HG02798 (cell line): ENCODE measurements at regions not wholly inside any gene's neighbourhood (a gene's known extent, or its start where the extent isn't known, plus 50 kb on each side); places are given as distances from the start of the nearest gene placed in this dataset.
"Not testable (repeated sequence)": the region's sequence is repeated elsewhere in the genome, so short reads cannot be mapped to it uniquely, and the experiment has no call there.

Experiments used
- ATAC-seq: cut with Tn5 transposase; IDR thresholded peaks from one replicate; pipeline ENCODE4 v1.9.1; 2021; ENCODE audit warnings: mild to moderate bottlenecking; ENCODE audit not compliant: unreplicated experiment, poor library complexity

DNA sequence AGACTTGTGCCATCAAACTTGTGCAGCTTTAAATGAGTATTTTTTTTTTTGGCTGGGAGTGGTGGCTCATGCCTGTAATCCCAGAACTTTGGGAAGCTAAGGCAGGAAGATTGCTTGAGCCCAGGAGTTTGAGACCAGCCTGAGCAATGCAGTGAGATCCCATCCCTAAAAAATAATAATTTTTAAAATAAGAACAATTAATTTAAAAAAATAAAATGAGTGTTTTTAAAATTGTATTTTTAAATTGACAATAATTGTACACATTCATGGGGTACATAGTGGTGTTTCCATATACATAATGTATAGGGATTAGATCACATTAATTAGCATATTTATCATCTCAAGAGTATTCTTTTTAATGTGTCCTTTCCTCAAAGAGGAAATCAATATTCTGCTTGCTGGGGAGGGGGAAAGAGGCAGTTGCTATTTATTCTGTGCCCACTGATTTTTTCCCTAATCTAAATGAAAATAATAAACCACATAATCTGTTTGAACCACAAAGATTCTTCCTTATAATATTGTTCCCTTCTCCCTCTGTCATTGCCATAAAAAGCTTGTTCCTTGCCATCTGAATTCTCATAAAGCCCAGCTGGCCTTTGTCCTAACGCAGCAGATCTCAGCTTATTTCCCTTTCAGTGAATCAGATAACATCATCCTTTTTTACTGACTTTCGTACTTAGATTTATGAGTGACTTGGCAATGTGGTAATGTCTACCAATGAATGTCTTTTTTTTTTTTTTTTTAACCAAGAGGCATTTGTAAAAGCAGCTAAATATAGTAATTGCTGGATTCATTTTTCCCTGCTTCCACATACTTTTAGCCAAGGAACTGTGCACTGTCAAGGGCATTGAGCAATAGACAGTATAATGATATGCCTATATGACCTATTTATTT, 81.8 kb upstream of the RUBCNL start:
- ATAC-seq, result no peak

DNA sequence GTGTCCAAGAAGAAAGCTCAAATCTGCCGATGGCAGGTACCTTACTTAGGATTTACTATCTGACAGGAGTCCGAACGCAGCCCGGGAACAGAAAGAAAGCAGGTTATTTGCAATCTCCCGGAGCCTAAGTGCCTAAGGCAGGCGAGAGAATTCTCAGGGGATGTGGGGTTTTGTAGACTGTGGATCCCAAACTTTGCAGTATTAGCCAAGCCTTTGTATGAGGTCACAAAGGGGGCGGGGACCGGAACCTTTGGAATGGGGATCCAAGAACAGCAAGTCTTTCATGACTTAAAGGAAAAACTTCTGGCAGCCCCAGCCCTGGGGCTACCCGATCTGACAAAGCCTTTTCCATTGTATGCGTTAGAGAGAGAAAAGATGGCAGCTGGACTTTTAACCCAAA, 80.6 kb upstream of the RUBCNL start:
- ATAC-seq, result not testable (repeated sequence)

DNA sequence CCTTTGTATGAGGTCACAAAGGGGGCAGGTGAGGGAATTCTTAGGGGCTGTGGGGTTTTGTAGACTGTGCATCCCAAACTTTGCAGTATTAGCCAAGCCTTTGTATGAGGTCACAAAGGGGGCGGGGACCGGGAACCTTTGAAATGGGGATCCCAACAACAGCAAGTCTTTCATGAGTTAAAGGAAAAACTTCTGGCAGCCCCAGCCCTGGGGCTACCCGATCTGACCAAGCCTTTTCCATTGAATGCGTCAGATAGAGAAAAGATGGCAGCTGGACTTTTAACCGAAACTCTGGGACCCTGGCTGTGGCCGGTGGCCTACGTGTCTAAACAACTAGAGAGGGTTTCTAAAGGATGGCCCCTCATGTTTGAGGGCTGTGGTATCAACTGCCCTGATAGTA, 79.0 kb upstream of the RUBCNL start:
- not testable (repeated sequence) for ATAC-seq

DNA sequence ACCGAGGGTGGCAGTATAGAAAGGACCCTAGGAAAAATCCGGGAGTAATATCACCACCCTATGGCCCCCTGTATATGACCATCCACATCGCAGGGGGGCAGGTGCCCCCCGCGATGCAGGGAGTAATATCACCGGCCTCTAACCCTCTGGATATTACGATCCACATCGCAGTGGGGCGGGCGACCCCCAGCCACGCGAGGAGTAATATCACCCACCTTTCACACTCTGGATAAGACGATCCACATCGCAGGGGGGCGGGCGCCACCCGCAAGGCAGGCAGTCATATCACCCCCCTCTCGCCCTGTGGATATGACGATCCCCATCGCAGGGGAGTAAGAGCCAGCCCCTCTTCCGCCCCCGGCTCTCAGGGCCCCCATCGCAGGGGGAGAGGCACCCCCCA, 76.7 kb upstream of the RUBCNL start:
- ATAC-seq, result no peak

DNA sequence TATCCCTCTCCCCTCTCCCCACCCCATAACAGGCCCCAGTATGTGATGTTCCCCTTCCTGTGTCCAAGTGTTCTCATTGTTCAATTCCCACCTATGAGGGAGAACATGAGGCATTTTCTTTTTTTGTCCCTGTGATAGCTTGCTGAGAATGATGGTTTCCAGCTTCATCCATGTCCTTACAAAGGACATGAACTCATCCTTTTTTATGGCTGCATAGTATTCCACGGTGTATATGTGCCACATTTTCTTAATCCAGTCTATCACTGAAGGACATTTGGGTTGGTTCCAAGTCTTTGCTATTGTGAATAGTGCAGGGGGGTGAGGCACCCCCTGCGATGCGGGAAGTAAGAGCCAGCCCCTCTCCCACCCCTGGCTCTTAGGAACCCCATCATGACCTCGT, 73.2 kb upstream of the RUBCNL start:
- not testable (repeated sequence) for ATAC-seq

DNA sequence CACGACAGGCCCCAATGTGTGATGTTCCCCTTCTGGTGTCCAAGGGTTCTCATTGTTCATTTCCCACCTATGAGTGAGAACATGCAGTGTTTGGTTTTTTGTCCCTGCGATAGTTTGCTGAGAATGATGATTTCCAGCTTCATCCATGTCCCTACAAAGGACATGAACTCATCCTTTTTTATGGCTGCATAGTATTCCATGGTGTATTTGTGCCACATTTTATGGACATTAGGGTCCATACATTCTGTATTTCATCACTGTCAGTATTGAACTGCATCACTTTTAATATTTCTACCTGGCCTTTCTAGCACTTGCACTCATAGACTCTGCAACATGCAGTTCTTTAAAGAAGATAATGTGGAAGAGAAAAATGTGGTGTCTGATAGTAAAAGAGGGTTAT, 70.2 kb upstream of the RUBCNL start:
- not testable (repeated sequence) for ATAC-seq

DNA sequence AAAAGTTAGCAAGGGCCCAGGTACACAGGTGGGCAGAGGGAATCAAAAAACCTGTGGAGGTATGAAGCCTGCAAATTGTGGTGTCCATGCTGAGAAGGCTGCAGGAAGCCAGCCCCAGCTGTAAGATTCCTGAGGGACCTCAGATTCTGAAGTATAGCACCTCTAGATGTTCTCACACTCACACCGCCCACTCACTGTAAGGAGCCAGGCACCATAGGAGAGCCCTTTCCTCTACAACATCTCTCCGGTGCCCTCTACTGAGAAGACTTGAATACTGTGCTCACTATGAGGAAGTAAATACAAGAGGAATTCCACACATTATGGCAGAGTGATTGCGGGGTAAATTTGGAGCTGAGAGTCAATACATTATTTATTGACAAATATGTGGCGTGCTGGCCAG, 68.9 kb upstream of the RUBCNL start:
- peak; percentile 49 for ATAC-seq

DNA sequence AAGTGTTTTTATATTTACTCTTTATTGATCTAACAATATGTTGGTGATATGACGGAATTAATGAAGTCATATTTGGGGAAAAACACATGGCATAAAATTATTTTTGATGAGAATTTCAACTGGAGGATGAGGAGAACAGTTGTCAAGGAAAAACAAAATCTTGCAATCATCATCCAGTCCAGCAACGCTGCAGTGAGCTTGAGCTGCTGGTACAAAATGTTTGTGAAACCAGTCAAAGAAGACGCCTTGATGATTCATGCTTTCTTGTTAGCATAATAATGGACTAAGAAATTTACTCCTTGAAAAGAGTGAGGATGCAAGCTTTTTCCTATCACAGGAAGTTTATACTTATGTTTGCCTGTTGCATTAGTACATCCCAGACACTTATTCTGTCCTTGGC, 64.1 kb upstream of the RUBCNL start:
- ATAC-seq, result not testable (repeated sequence)

DNA sequence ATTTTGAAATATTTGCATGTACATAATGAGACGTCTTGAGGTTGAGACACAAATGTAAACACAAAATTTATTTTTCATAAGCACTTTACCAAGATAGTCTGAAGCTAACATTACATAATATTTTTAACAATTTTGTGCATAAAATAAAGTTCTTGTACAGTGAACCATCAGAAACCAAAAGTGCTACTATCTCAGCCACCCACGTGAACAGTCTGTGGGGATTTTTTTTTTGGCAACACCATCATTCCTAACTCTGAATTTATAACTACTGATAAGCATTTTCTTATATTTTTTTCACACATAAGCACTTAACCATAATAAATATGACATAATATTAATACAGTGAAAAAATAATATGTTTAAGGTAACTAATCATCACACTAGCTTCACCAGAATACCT, 62.9 kb upstream of the RUBCNL start:
- ATAC-seq, result not testable (repeated sequence)

DNA sequence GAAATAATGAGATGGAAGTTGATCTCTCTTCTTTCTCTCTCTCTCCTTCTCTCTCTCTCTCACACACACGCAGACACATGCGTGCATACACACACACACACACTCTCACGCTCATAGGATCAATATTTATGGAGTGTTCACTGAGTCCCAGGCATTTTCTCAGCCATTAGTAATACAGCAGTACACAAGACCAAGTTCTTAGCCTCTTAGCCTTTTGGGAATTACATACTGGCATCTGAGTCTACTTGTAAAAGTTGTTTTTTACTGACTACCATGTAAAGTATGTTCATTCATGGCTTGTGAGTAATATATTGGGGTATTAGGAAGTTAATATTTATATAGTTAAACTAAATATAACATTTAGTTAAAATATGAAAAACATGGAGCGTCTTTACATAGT, 61.1 kb upstream of the RUBCNL start:
- not testable (repeated sequence) for ATAC-seq

DNA sequence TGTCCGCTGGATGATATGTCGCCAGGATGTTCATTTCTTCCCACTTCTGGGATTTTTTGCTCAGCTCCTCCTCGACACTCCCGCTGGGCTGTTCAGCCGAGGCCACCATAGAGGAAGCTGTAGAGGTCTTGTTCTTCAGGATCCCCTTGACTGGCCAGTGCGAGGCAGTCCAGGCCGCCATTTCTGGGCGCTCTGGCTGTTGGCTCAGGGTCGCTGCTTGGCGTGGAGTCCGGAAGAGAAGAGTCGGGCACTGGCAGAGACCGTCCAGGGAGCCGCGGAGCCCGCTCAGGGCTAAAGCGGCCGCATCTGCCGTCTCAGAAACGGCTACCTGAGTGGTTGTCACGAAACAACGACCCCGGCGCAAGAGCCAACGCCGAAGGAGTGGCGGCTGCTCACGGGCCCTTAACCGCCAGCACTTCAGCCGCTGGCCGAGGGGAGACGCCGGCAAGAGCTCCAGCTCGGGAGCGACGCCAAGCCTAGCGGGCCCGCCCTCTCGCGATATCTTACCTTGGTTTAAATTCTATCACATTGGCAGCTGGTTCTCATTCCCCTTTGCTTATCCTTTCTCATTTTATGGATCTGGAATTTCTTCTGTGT, 50.9 kb upstream of the RUBCNL start:
- not testable (repeated sequence) for ATAC-seq
